NCI-H345 (cell line): ENCODE measurements at regions not wholly inside any gene's neighbourhood (a gene's known extent, or its start where the extent isn't known, plus 50 kb on each side); places are given as distances from the start of the nearest gene placed in this dataset.

ENCODE experiments used
- DNase-seq: peaks from one replicate; lab custom pipeline; 2025; lab: John Stamatoyannopoulos, UW

- no peak for DNase-seq
These were observed 280.5 kb upstream of the JAG1 start for GRCh38 chr20:10954137-10954840.

- no peak for DNase-seq
These were observed 281.2 kb upstream of the JAG1 start for GRCh38 chr20:10954908-10955580.

- no peak for DNase-seq
These were observed 284.5 kb upstream of the JAG1 start for GRCh38 chr20:10958279-10958678.

GRCh38 chr20:10960416-10960815, 286.6 kb upstream of the JAG1 start:
- no peak for DNase-seq

GRCh38 chr20:10961651-10962288, 288.0 kb upstream of the JAG1 start:
- DNase-seq, result peak; percentile 29

- no peak for DNase-seq
These were observed 289.1 kb upstream of the JAG1 start for GRCh38 chr20:10962937-10963336.

GRCh38 chr20:10963717-10964266, 290.0 kb upstream of the JAG1 start:
- DNase-seq, result no peak

- DNase-seq, result no peak
These were observed 292.2 kb upstream of the JAG1 start for GRCh38 chr20:10965936-10966470.

- DNase-seq, result no peak
These were observed 296.3 kb upstream of the JAG1 start for GRCh38 chr20:10970109-10970508.

- no peak for DNase-seq
These were observed 297.3 kb upstream of the JAG1 start for GRCh38 chr20:10971096-10971495.

GRCh38 chr20:10972219-10972860, 298.5 kb upstream of the JAG1 start:
- DNase-seq, result no peak

- no peak for DNase-seq
These were observed 302.3 kb upstream of the JAG1 start for GRCh38 chr20:10976051-10976450.

GRCh38 chr20:10978019-10978702, 304.4 kb upstream of the JAG1 start:
- DNase-seq, result no peak

- DNase-seq, result no peak
These were observed 304.9 kb upstream of the JAG1 start for GRCh38 chr20:10978713-10979112.

- no peak for DNase-seq
These were observed 308.9 kb upstream of the JAG1 start for GRCh38 chr20:10982692-10983091.

- no peak for DNase-seq
These were observed 310.5 kb upstream of the JAG1 start for GRCh38 chr20:10984294-10984693.

- DNase-seq, result no peak
These were observed 311.1 kb upstream of the JAG1 start for GRCh38 chr20:10984913-10985312.

- no peak for DNase-seq
These were observed 311.7 kb upstream of the JAG1 start for GRCh38 chr20:10985536-10985935.

- DNase-seq, result no peak
These were observed 312.8 kb upstream of the JAG1 start for GRCh38 chr20:10986586-10986985.

GRCh38 chr20:10987651-10988383, 314.0 kb upstream of the JAG1 start:
- no peak for DNase-seq
